NCI-H146 (cell line): ENCODE measurements at regions not wholly inside any gene's neighbourhood (a gene's known extent, or its start where the extent isn't known, plus 50 kb on each side); places are given as distances from the start of the nearest gene placed in this dataset.

Experiments
- DNase-seq: peaks from one replicate; lab custom pipeline; 2025; lab: John Stamatoyannopoulos, UW

- DNase-seq: no peak
These were observed 529.2 kb downstream of the HAO1 start for GRCh38 chr20:7411075-7411474.

DNA sequence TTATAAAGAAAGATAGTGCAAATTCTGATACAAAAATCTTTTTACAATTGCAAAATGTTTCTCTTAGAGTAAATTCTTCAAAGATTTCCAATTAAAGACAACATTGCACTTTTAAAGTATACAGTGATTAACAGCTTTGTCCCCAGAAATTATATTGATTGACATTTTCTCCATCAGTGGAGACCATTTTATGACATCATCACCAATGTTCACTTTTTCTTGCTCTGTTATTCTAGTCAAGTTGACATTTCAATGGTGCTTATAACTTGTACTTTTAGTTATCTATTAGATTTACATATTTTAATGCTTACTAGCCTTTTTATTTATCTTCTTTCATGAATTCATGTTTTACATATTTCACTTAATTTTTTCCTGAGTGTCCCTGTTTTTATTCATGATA, 524.8 kb downstream of the HAO1 start:
- DNase-seq: no peak

- DNase-seq: no peak
These were observed 523.9 kb downstream of the HAO1 start for GRCh38 chr20:7416382-7416781.

- no peak for DNase-seq
These were observed 519.9 kb downstream of the HAO1 start for GRCh38 chr20:7420345-7420744.

DNA sequence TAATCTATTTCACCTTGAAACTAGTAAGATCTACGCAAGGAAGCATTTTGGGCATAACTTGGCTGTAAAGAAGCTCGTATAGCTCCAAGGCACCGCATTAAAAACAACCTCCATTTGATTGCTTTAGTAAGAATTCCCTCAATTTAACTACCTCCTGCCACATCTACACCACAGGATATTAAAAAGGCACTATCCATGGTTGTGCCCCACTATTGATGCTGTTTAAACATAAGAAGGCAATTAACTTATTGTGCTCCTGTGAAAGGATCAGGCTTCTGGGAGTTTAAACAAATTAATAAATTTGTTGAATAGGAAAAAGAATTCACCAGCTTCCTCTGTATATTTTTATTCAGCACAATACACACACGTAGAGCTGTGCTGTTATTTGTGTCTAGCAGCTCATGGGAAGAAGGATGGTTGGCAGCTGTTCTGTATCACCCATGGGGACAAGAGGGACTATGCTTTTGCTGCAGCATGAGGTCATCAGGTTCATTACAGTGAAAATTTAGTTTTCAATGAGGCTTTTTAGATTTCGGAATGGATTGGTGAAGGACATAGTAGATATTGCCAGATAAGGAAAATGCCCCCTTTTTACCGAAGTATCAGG, 513.3 kb downstream of the HAO1 start:
- peak; percentile 90 for DNase-seq

DNA sequence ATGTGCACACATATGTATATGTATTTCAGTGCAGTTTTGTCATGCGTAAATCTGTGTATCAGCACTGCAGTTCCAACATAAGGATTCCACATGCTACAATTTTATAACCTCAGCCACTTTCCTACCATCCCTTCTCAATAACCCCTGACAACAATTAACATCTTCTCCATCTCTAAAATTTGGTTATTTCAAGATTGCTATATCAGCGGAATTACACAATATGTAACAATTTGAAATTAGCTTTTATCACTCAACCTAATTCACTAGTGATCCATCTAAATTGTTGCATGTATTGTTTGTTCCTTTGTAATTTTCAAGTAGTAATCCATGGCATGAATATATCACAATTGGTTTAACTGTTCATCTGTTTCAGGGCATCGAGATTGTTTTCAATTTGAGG, 511.3 kb downstream of the HAO1 start:
- no peak for DNase-seq

- no peak for DNase-seq
These were observed 507.6 kb downstream of the HAO1 start for GRCh38 chr20:7432612-7433011.

DNA sequence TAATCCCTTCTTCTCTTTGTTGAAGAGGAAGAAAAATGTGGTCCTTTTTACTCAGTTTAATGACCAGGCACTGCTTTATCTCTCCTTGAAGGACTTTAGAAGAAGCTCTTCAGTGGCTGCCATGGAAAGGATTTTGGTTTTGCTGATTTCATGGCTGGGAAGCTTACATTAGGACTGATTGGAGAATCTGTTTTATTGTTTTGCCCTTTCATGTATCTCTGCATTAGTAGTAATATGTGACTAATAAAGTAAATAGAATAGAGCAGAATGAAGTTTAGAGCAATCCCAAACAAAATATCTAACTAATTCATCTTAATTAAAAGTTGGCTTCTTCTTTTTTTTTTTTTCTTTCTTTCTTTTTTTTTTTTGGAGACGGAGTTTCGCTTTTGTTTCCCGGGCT, 502.9 kb downstream of the HAO1 start:
- no peak for DNase-seq

DNA sequence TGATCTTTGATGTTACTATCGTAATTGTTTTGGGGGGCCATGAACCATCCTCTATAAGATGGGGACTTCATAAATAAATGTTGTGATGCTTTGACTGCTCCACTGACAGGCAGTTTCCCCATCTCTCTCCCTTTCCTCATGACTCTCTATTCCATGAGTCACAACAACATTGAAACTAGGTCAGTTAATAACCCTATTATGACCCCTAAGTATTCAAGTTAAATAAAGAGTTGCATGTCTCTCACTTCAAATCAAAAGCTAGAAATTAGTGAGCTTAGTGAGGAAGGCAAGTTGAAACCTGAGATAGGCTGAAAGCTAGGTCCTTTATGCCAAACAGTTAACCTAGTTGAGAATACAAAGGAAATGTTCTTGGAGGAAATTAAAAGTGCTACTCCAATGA, 491.0 kb downstream of the HAO1 start:
- DNase-seq: no peak

GRCh38 chr20:7452890-7453289, 487.4 kb downstream of the HAO1 start:
- no peak for DNase-seq

DNA sequence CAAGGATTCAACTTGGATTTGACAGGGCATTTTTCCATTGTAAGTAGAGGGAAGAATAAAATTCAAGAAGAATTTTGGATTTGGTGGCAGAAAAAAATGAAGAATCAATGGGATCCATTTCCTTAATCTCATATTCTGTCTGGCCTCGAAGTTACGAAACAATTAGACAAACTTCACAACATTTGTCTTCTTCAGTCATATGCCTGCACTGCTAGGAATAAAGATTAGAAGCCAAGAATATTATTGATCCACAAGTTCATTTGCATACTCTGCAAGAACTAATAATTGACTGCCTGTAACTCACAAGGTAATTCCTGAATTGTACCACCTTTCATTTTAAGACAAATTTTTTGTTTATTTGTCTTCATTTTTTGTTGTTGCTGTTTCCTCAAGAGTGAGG, 486.2 kb downstream of the HAO1 start:
- no peak for DNase-seq

DNA sequence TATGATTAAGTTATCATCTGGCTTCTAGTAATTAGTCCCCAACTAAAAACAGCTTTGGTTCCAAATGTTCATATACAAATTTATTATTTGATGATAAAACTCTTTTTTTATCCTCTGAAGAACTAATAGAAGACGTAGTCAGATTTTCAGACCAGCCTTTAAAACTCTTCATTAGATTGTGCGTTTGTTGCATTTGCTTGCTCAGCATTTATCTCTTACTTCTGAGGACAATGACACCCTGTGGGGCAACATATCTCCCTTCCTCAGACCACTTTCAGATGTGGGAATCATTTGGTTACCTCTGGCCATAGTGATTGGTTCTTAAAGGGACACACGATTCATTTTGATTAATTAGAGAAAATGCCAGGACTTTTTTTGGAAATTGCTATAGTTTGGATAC, 481.8 kb downstream of the HAO1 start:
- DNase-seq: no peak

- no peak for DNase-seq
These were observed 481.2 kb downstream of the HAO1 start for GRCh38 chr20:7459083-7459482.

GRCh38 chr20:7463290-7463689, 477.0 kb downstream of the HAO1 start:
- no peak for DNase-seq

GRCh38 chr20:7470912-7471311, 469.3 kb downstream of the HAO1 start:
- DNase-seq: no peak

DNA sequence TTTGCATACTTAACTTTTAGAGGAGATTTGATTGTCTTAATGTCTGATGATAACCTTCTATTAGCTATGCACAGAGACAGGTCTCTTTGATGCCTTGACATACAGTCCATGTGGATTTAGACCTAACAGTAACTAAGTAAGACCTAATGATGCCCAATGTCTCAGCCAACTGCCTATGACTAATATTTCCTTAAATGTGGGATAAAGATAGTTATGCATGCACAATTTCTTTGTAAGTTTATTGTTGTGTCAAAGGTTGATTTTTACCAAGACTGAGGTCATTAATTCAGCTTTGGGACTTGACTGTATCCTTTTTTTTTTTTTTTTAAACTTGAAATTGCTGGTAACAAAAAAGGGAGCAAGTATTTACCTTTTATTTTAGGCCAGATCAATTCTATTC, 450.0 kb downstream of the HAO1 start:
- DNase-seq: no peak

- peak; percentile 61 for DNase-seq
These were observed 448.0 kb downstream of the HAO1 start for GRCh38 chr20:7492257-7492656.

DNA sequence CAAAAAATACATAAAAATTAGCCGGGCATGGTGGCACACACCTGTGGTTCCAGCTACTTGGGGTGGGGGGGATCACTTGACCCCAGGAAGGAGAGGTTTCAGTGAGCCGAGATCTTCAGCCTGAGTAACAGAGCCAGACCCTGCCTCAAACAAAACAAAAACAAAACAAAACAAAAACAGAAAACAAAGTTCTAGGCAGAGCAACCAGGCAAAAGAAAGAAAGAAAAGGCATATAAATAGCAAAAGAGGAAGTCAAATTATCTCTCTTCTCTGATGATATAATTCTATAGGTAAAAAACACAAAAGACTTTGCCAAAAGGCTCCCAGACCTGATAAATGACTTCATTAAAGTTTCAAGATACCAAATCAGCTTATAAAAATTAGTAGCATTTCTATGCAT, 446.9 kb downstream of the HAO1 start:
- DNase-seq: no peak

GRCh38 chr20:7496394-7496991, 443.8 kb downstream of the HAO1 start:
- no peak for DNase-seq

GRCh38 chr20:7497985-7498384, 442.3 kb downstream of the HAO1 start:
- no peak for DNase-seq

- no peak for DNase-seq
These were observed 441.1 kb downstream of the HAO1 start for GRCh38 chr20:7499201-7499600.

- no peak for DNase-seq
These were observed 440.0 kb downstream of the HAO1 start for GRCh38 chr20:7500231-7500663.

DNA sequence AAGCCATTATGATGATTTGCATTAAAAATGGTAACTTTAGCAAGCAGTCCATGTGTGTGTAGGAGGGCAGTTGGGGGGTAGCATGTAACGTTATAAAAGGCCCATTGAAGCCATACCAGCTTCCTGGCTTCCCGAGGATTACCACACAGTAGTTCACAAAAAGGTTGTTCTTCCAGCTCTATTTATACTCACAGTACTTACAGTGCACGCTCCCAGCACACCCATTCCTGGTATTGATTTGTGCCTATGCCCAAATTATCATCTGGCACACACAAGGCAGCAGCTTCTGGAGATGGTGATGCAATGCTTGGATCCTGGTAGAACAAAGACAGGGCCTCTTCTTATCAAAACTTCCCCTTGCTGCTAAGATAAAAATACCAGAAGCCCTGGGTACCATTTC, 436.8 kb downstream of the HAO1 start:
- DNase-seq: peak; percentile 20

DNA sequence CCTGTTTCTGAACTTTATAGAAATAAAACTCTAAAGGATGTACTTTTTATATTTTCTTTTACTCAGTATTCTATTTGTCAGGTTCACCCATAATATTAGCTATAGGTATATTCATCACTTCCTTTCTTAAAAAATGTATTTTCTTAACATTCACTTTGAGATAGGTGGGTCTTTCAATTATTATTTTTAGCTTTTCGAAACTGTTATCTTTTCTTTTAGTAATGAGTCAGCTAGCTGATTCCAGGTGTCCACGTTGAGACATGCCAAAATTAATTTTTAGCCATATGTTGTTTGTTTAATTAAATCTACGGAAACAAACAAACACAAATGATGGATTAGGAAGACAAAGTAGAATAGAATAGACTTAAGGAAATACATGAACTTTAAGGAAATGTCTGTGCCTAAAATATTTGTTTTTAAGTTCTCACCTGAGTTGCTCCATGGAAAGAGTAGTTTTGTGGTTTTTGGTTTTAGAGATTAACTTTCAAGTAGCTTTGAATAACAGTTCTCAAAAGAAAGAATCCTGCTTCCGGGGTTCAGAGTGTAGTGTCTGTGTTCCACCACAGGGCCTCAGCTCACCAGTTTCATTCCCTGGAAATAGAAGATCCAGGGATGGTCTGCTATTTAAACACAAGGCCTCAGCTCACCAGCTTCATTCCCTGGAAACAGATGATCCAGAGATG, 435.0 kb downstream of the HAO1 start:
- DNase-seq: no peak
